ENCODE measurements at regions not wholly inside any gene's neighbourhood (a gene's known extent, or its start where the extent isn't known, plus 50 kb on each side); places are given as distances from the start of the nearest gene placed in this dataset.
"Not testable (repeated sequence)": the region's sequence is repeated elsewhere in the genome, so short reads cannot be mapped to it uniquely, and the experiment has no call there.

GRCh38 chr15:24733659-24734058 is 58.1 kb downstream of the NPAP1 start:
- DNase-seq, result no peak

DNA sequence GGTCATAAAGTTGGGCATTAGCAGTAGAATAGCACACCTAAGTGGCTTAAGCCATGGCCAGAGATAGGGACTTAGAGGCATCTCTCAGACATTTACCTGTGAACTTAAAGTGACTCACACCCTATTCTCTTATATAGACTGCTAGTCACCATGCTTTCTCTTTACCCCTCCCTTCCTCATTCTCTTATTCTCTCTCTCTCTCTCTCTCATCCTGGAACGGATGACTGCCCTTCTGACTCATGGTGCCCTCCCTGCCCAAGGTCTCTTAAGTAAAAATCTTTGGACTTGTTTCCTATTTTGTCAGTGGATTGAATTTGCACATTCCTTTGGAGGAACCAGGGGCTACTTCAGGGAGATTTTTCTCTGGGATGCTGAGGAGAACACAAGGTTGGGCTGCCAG is 58.8 kb downstream of the NPAP1 start:
- no peak for DNase-seq

GRCh38 chr15:24745290-24745689 is 69.7 kb downstream of the NPAP1 start:
- DNase-seq, result no peak

- DNase-seq, result no peak
Observed at GRCh38 chr15:24746094-24746493, 70.5 kb downstream of the NPAP1 start.

GRCh38 chr15:24747376-24747775 is 71.8 kb downstream of the NPAP1 start:
- no peak for DNase-seq

DNA sequence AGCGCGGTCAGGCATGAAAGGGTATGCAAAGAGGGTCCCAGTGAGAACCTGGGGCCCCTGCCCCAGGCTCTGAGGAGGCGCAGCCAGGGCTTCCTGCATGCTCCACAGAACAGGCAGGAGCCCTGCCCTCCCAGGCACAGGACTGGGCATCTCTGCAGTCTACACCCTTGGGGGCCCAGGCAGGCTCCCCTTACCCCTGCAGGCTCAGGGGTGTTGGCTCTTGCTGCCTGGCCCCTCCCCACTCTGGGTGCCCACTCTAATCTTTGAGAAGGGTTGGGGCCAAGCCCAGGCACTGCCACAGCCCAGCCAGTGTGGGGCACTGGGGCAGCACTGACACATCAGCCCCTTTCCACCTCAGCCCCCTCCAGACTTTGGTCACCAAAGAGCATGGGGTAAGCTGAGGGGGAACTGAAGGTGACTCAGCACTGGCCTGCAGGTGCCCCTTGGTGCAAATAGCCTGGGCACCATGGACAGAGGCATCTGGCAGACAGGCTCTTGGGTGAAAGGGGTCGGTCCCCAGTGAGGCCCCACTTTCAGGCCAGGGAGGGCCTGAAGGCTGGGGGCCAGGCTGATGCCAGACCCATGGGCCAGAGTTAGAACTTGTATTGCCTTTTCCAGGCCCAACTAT is 73.4 kb downstream of the NPAP1 start:
- no peak for DNase-seq

- DNase-seq, result no peak
Observed at GRCh38 chr15:24752354-24752753, 76.8 kb downstream of the NPAP1 start.

GRCh38 chr15:24756101-24756500 is 80.5 kb downstream of the NPAP1 start:
- DNase-seq, result no peak

- DNase-seq, result no peak
Observed at GRCh38 chr15:24760066-24760465, 84.5 kb downstream of the NPAP1 start.

DNA sequence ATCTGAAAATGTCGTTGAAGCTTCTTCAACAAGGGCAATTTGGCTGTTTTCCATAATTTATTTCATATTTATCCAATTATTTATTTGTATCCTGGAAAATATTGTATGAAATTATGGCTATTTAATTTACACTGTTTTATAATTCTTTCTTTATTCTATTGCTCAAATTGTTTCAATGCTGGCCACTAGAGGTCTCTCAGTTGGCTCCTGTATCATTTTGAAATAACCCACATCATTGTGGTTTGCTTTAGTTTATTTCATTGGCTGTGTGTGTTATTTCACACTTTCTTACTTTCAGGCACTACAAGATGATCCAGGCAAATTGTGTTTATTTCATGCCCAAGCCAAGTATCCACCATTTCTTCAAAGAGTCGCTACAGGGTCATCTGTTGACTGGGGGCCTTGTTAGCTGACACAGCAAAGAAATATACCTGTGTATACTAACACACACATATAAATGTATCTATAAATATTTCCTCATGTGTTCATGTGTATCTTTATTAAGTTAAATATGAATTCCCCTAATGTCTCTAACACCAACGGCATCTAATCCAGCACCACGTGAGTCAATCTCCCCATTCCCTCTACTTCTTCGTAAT is 86.2 kb downstream of the NPAP1 start:
- no peak for DNase-seq

DNA sequence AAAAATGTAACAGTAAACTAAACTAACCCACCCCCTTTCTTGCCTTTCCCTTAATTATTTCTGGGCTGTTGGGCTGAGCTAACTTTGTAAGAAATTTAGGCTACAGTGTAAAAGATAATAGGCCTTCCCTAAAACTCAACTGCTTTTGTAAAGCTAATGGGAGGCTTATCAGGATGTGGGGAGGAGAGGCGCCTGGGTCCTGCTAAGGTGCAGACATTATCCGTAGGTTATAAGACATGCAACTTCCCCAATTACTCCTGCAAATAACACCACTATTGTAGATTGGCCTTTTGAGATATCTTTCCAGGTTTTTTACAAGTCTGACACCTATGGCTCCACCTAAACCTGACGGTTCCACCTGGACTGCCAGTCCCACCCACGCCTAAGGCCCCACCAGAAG is 88.3 kb downstream of the NPAP1 start:
- no peak for DNase-seq

GRCh38 chr15:24764375-24765171 is 89.0 kb downstream of the NPAP1 start:
- no peak for DNase-seq

DNA sequence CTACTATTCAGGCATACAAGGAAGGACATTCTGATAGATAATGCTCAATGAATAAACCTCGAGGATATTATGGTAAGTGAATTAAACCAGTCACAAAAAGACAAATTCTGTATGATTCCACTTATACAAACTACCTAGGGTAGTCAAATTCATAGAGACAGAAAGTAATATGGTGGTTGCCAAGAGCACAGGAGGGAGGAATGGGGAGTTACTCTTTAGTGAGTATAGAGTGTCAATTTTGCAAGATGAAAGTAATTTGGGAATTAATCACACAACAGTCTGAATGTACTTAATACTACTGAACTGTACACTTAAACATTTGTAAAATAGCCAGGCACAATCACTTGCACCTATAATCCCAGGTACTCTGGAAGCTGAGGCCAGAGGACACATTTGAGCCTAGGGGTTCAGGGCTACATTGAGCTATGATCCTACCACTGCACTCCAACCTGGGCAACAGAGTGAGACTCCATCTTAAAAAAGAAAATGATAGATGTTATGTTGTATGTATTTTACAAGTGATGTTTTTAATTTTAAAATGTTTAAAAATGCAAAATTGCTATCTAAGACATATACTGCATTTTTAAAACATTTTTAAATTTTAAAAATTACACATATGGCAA is 91.0 kb downstream of the NPAP1 start:
- no peak for DNase-seq

DNA sequence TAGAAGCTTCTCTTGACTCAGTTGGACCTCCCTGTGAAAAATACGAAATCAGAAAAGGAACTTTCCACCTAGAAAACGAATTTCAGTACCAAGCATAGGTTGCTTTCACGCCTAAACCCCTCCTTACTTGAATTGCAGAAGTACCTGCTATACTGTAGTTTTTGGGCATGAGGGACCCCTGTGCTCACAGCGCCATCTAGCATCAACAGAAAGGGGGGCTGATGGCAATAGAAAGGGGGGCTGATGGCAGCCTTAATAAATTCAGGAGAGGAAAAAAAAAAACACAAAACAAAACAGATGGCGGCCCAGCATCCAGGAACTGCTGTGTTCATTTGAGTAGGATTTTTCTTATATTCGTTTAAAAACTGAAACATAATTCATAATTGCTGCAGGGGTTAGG is 96.7 kb downstream of the NPAP1 start:
- DNase-seq, result no peak

- DNase-seq, result no peak
Observed at GRCh38 chr15:24772686-24773373, 97.3 kb downstream of the NPAP1 start.

DNA sequence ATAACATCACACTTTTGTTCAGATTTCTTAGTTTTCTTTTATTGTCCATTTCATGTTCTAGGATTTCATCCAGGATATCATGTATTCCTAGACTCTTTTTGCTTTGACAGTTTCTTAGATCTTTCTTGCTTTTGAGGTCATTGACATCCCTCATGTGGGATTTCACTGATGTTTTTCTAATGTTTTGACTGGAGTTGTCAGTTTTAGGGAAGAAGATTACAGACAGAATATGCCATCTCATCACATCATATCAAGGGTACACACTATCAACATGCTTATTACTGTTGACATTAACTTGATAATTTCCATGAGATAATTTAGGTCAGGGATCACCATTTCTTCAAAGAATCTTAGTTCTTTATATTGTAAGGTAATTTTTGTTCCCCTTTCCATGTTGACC is 101.7 kb downstream of the NPAP1 start:
- DNase-seq, result no peak

DNA sequence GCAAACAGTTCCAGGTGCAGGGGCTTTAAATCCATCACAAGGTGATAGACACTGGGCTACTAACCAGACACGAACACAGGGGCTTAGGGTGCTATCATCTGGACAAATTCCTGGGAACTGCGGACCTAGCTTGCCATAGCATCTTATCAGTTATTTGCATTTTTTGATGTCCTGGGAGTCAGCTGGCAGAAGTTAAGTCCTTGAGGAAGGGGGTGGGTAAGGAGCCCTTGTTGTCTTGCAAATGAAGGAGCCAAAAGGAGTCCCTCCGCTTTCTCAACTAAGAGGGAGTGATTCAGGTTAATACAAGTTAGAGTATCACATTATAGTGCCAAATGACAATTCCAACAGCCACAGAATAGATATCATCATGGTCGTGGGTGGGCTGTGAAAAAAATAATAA is 108.9 kb downstream of the NPAP1 start:
- no peak for DNase-seq

- no peak for DNase-seq
Observed at GRCh38 chr15:24786347-24786746, 110.8 kb downstream of the NPAP1 start.

- not testable (repeated sequence) for DNase-seq
Observed at GRCh38 chr15:24802624-24803023, 127.0 kb downstream of the NPAP1 start.

- no peak for DNase-seq
Observed at GRCh38 chr15:24819680-24820079, 135.1 kb upstream of the SNRPN start.

GRCh38 chr15:24823473-24823872 is 131.3 kb upstream of the SNRPN start:
- DNase-seq, result no peak

GRCh38 chr15:24832282-24832681 is 122.5 kb upstream of the SNRPN start:
- DNase-seq, result no peak

GRCh38 chr15:24835301-24835700 is 119.5 kb upstream of the SNRPN start:
- no peak for DNase-seq

Measured in NCI-H2029 (cell line).